ENCODE measurements at regions not wholly inside any gene's neighbourhood (a gene's known extent, or its start where the extent isn't known, plus 50 kb on each side); places are given as distances from the start of the nearest gene placed in this dataset.

GRCh38 chrX:39244147-39244546 is 442.9 kb downstream of the MID1IP1 start:
- in situ Hi-C loops (cut with HindIII; ENCODE audit: low sequenced_read_pairs): no loop called here
- DNase-seq (ENCODE audit: low read depth, low spot score): no peak
- H3K4me3 ChIP-seq (ENCODE audit: low read depth, low read length): no peak overlapping the region
- no peak for TF ChIP-seq CTCF (IDR thresholded peaks at IDR 0.05; ENCODE audit: low read depth, low read length)

GRCh38 chrX:39245024-39245423 is 443.8 kb downstream of the MID1IP1 start:
- in situ Hi-C loops (cut with HindIII; ENCODE audit: low sequenced_read_pairs): no loop called here
- no peak for TF ChIP-seq CTCF (IDR thresholded peaks at IDR 0.05; ENCODE audit: low read depth, low read length)

GRCh38 chrX:39247536-39247935 is 446.3 kb downstream of the MID1IP1 start:
- TF ChIP-seq CTCF (IDR thresholded peaks at IDR 0.05; ENCODE audit: low read depth, low read length): no peak
- in situ Hi-C loops (cut with HindIII; ENCODE audit: low sequenced_read_pairs): no loop called here
- no peak overlapping the region for H3K4me3 ChIP-seq (ENCODE audit: low read depth, low read length)
- DNase-seq (ENCODE audit: low read depth, low spot score): no peak

More at GRCh38 chrX:39245024-39245423, 443.8 kb downstream of the MID1IP1 start:
- DNase-seq (ENCODE audit: low read depth, low spot score): no peak
- no peak overlapping the region for H3K4me3 ChIP-seq (ENCODE audit: low read depth, low read length)

- no peak for DNase-seq (ENCODE audit: low read depth, low spot score)
- in situ Hi-C loops (cut with HindIII; ENCODE audit: low sequenced_read_pairs): no loop called here
- no peak overlapping the region for H3K4me3 ChIP-seq (ENCODE audit: low read depth, low read length)
- no peak for TF ChIP-seq CTCF (IDR thresholded peaks at IDR 0.05; ENCODE audit: low read depth, low read length)
These were observed 447.1 kb downstream of the MID1IP1 start for GRCh38 chrX:39248330-39248729.

GRCh38 chrX:39249999-39250398 is 448.7 kb downstream of the MID1IP1 start:
- in situ Hi-C loops (cut with HindIII; ENCODE audit: low sequenced_read_pairs): no loop called here

GRCh38 chrX:39251995-39252394 is 450.7 kb downstream of the MID1IP1 start:
- no peak for TF ChIP-seq CTCF (IDR thresholded peaks at IDR 0.05; ENCODE audit: low read depth, low read length)
- in situ Hi-C loops (cut with HindIII; ENCODE audit: low sequenced_read_pairs): no loop called here
- no peak for DNase-seq (ENCODE audit: low read depth, low spot score)
- no peak overlapping the region for H3K4me3 ChIP-seq (ENCODE audit: low read depth, low read length)

More at GRCh38 chrX:39249999-39250398, 448.7 kb downstream of the MID1IP1 start:
- no peak for DNase-seq (ENCODE audit: low read depth, low spot score)
- H3K4me3 ChIP-seq (ENCODE audit: low read depth, low read length): no peak overlapping the region
- no peak for TF ChIP-seq CTCF (IDR thresholded peaks at IDR 0.05; ENCODE audit: low read depth, low read length)

GRCh38 chrX:39253551-39253950 is 452.3 kb downstream of the MID1IP1 start:
- no peak overlapping the region for H3K4me3 ChIP-seq (ENCODE audit: low read depth, low read length)
- in situ Hi-C loops (cut with HindIII; ENCODE audit: low sequenced_read_pairs): no loop called here
- DNase-seq (ENCODE audit: low read depth, low spot score): no peak
- no peak for TF ChIP-seq CTCF (IDR thresholded peaks at IDR 0.05; ENCODE audit: low read depth, low read length)
